H1 (cell line): ENCODE measurements at regions not wholly inside any gene's neighbourhood (a gene's known extent, or its start where the extent isn't known, plus 50 kb on each side); places are given as distances from the start of the nearest gene placed in this dataset.

Experiments
- CTCF ChIA-PET: fragments of 300-600 bp; sonication (Branson Sonifier 250); formaldehyde crosslinking; loops from one replicate; lab custom pipeline; 2021; ENCODE audit not compliant: partially characterized antibody; lab: Charles Lee
- POLR2A ChIA-PET: fragments of 300-600 bp; sonication (Branson Sonifier 250); formaldehyde crosslinking; loops from one replicate; lab custom pipeline; 2021; ENCODE audit warnings: inconsistent platforms; ENCODE audit not compliant: partially characterized antibody; lab: Charles Lee
- DNase-seq, 2 experiments: peaks; one replicate each; pipeline versions ENCODE4 v3.0.0 to v3.0.0-alpha.2; 2010 to 2022; ENCODE audit warnings: low spot score in 2 of 2, low read depth in 1 of 2, mixed read lengths in 1 of 2
- FAIRE-seq: peaks from 2 replicates; lab custom pipeline; 2011; peaks lifted over from hg19 to GRCh38; lab: Jason Lieb, UNC
- H2AFZ ChIP-seq: 2 replicates; pipeline ENCODE4 v1.8.1; 2012; ENCODE audit warnings: low read length, inconsistent platforms
- H2AK5ac ChIP-seq: 2 replicates; pipeline ENCODE4 v1.6.1; 2013; ENCODE audit warnings: low read depth, low read length
- H2BK120ac ChIP-seq: replicated peaks from 2 replicates; pipeline ENCODE3; 2013; ENCODE audit warnings: low read depth, low read length, inconsistent platforms
- H2BK12ac ChIP-seq: 2 replicates; pipeline ENCODE4 v1.6.1; 2013; ENCODE audit warnings: low read depth, low read length
- H2BK15ac ChIP-seq: 2 replicates; pipeline ENCODE4 v1.6.1; 2013; ENCODE audit warnings: low read length
- H2BK20ac ChIP-seq: 2 replicates; pipeline ENCODE4 v1.6.1; 2013; ENCODE audit warnings: low read length
- H2BK5ac ChIP-seq: 2 replicates; pipeline ENCODE4 v1.6.1; 2013; ENCODE audit warnings: low read depth, low read length
- H3K14ac ChIP-seq: 2 replicates; pipeline ENCODE4 v1.6.1; 2013; ENCODE audit warnings: inconsistent platforms; ENCODE audit not compliant: insufficient read length
- H3K18ac ChIP-seq: 2 replicates; pipeline ENCODE4 v1.6.1; 2013; ENCODE audit warnings: low read length; ENCODE audit errors: extremely low read depth
- H3K23ac ChIP-seq: 2 replicates; pipeline ENCODE4 v1.6.1; 2013; ENCODE audit warnings: inconsistent platforms; ENCODE audit not compliant: insufficient read length
- H3K23me2 ChIP-seq: 2 replicates; pipeline ENCODE4 v1.6.1; 2013; ENCODE audit warnings: low read depth, low read length
- H3K27ac ChIP-seq: 2 replicates; pipeline ENCODE4 v1.6.1; 2011; ENCODE audit warnings: low read depth, low read length, inconsistent platforms
- H3K27me3 ChIP-seq, 4 experiments: replicated peaks in 1 of 4; 1 replicate in 1 of 4; 2 replicates in 3 of 4; pipeline versions ENCODE4 v1.6.1 to v1.8.1; 2011 to 2013; ENCODE audit warnings: low read length in 3 of 4, mild to moderate bottlenecking in 3 of 4, inconsistent platforms in 2 of 4, mixed read lengths in 2 of 4, moderate library complexity in 1 of 4; ENCODE audit not compliant: control insufficient read depth in 3 of 4, insufficient read depth in 3 of 4; ENCODE audit errors: extremely low read depth in 1 of 4
- H3K36me3 ChIP-seq, 4 experiments: 2 replicates each; pipeline versions ENCODE4 v1.6.1 to v1.8.1; 2011 to 2013; ENCODE audit warnings: mild to moderate bottlenecking in 4 of 4, low read length in 3 of 4, moderate library complexity in 2 of 4, control low read depth in 1 of 4, inconsistent platforms in 1 of 4; ENCODE audit not compliant: insufficient read depth in 4 of 4, control insufficient read depth in 2 of 4
- H3K4ac ChIP-seq: replicated peaks from 2 replicates; pipeline ENCODE3; 2013; ENCODE audit warnings: low read length, low read depth, mixed read lengths, inconsistent platforms; ENCODE audit not compliant: insufficient read length
- H3K4me1 ChIP-seq, 4 experiments: replicated peaks in 1 of 4; 1 replicate in 1 of 4; 2 replicates in 3 of 4; pipeline versions ENCODE4 v1.6.1 to v1.8.1; 2011 to 2013; ENCODE audit warnings: low read length in 3 of 4, inconsistent platforms in 2 of 4, mixed read lengths in 1 of 4; ENCODE audit not compliant: insufficient read depth in 4 of 4, control insufficient read depth in 3 of 4
- H3K4me2 ChIP-seq, 2 experiments: 2 replicates each; pipeline versions ENCODE4 v1.6.1 to v1.8.1; 2011 to 2013; ENCODE audit warnings: low read depth in 2 of 2, low read length in 2 of 2, control low read depth in 1 of 2, inconsistent platforms in 1 of 2, mild to moderate bottlenecking in 1 of 2; ENCODE audit not compliant: insufficient read depth in 1 of 2
- H3K4me3 ChIP-seq, 4 experiments: fragments of 200-600, 300-600 bp in 1 of 4; sonication (generic), shearing (Covaris generic), sonication (Bioruptor Twin) in 1 of 4; 2 replicates each; pipeline versions ENCODE4 v1.5.1 to v1.8.1; 2011 to 2016; ENCODE audit warnings: low read length in 4 of 4, low read depth in 3 of 4, control low read depth in 2 of 4, inconsistent platforms in 2 of 4, mild to moderate bottlenecking in 2 of 4, mixed read lengths in 1 of 4, moderate library complexity in 1 of 4; ENCODE audit not compliant: insufficient read depth in 2 of 4; ENCODE audit errors: extremely low read depth in 1 of 4
- H3K56ac ChIP-seq: replicated peaks from 2 replicates; pipeline ENCODE3; 2013; ENCODE audit warnings: low read depth, mild to moderate bottlenecking, mixed read lengths, low read length, inconsistent platforms; ENCODE audit not compliant: insufficient read length
- H3K79me1 ChIP-seq: 2 replicates; pipeline ENCODE4 v1.6.1; 2013; ENCODE audit warnings: low read depth, low read length, control low read depth
- H3K79me2 ChIP-seq, 2 experiments: 2 replicates each; pipeline versions ENCODE4 v1.6.1 to v1.8.1; 2012 to 2013; ENCODE audit warnings: low read length in 2 of 2, mild to moderate bottlenecking in 2 of 2, inconsistent platforms in 1 of 2; ENCODE audit not compliant: insufficient read depth in 2 of 2, control insufficient read depth in 1 of 2
- H3K9ac ChIP-seq, 4 experiments: replicated peaks in 1 of 4; 1 replicate in 1 of 4; 2 replicates in 3 of 4; pipeline versions ENCODE4 v1.6.1 to v1.8.1; 2011 to 2013; ENCODE audit warnings: low read depth in 3 of 4, low read length in 3 of 4, control low read depth in 2 of 4, mild to moderate bottlenecking in 2 of 4, moderate library complexity in 2 of 4, inconsistent platforms in 1 of 4; ENCODE audit errors: extremely low read depth in 1 of 4
- H3K9me3 ChIP-seq, 2 experiments: 2 replicates each; pipeline versions ENCODE4 v1.6.1 to v1.8.1; 2012 to 2013; ENCODE audit warnings: mild to moderate bottlenecking in 2 of 2, moderate library complexity in 2 of 2, control low read depth in 1 of 2, inconsistent platforms in 1 of 2, low read depth in 1 of 2, low read length in 1 of 2, mixed read lengths in 1 of 2; ENCODE audit not compliant: insufficient read depth in 2 of 2
- H4K20me1 ChIP-seq, 2 experiments: replicated peaks in 1 of 2; 2 replicates each; pipeline versions ENCODE3 to v1.8.1; 2011 to 2013; ENCODE audit warnings: inconsistent platforms in 2 of 2, low read length in 2 of 2, mild to moderate bottlenecking in 1 of 2; ENCODE audit not compliant: insufficient read depth in 2 of 2, control insufficient read depth in 1 of 2
- H4K5ac ChIP-seq: 2 replicates; pipeline ENCODE4 v1.6.1; 2013; ENCODE audit warnings: low read length, low read depth, mixed read lengths, inconsistent platforms; ENCODE audit not compliant: insufficient read length
- H4K8ac ChIP-seq: 2 replicates; pipeline ENCODE4 v1.8.0; 2013; ENCODE audit warnings: mild to moderate bottlenecking, moderate library complexity, low read length, inconsistent platforms; ENCODE audit not compliant: insufficient read depth; ENCODE audit errors: extremely low read depth
- H4K91ac ChIP-seq: replicated peaks from 2 replicates; pipeline ENCODE3; 2013; ENCODE audit warnings: low read length, mixed read lengths, inconsistent platforms; ENCODE audit not compliant: insufficient read length
- MAFK ChIP-seq: IDR thresholded peaks from 2 replicates; pipeline ENCODE4 v1.6.1; 2012; ENCODE audit warnings: low read depth, mild to moderate bottlenecking, improper control_type of control experiment, low read length
- TEAD4 ChIP-seq: IDR thresholded peaks from 2 replicates; pipeline ENCODE4 v1.6.1; 2012; ENCODE audit warnings: low read depth, low read length, inconsistent platforms, mixed read lengths
- USF2 ChIP-seq: IDR thresholded peaks from 2 replicates; pipeline ENCODE4 v1.6.1; 2011; ENCODE audit warnings: low read length, improper control_type of control experiment
- ZNF274 ChIP-seq: IDR thresholded peaks from 2 replicates; pipeline ENCODE4 v1.7.0; 2012; ENCODE audit warnings: low read length, borderline replicate concordance; ENCODE audit errors: extremely low read depth
- WGBS, 2 experiments: shearing (Covaris generic) in 1 of 2; methylation state at CpG; one replicate each; pipeline versions ENCODE4 v1.1.6 to v1.1.7; 2013 to 2015; ENCODE audit warnings: low lambda C conversion rate in 2 of 2, mixed read lengths in 2 of 2, inconsistent platforms in 1 of 2, low coverage in 1 of 2, missing lambda C conversion rate in 1 of 2; ENCODE audit not compliant: insufficient replicate concordance in 2 of 2, insufficient coverage in 1 of 2, insufficient read length in 1 of 2; ENCODE audit errors: extremely low coverage in 1 of 2, missing lambda C conversion rate in 1 of 2; 5-methylcytosine and 5-hydroxymethylcytosine counted together

- POLR2A ChIA-PET: no interaction called here
Measured at GRCh38 chr10:113381981-113382509, 170.8 kb upstream of the HABP2 start.

More at GRCh38 chr10:113381981-113382509, 170.8 kb upstream of the HABP2 start:
- Histone ChIP-seq H3K4me2 (no peak overlapping the region), H4K91ac (no peak overlapping the region), H3K14ac (no peak overlapping the region), H4K8ac (no peak overlapping the region), H2BK12ac (no peak overlapping the region), H3K4me3 (no peak overlapping the region), H3K27me3 (no peaks in the 10 kb centered on the region), H3K23ac (no peak overlapping the region), H3K9ac (no peak overlapping the region), H3K79me1 (no peaks in the 10 kb centered on the region), H3K18ac (no peak overlapping the region), H2BK5ac (no peak overlapping the region), H3K23me2 (no peaks in the 10 kb centered on the region), H4K20me1 (no peaks in the 10 kb centered on the region), H3K56ac (no peak overlapping the region), H3K9me3 (no peaks in the 10 kb centered on the region), H3K4me1 (no peaks in the 10 kb centered on the region), H3K27ac (no peak overlapping the region), H2BK15ac (no peak overlapping the region), H3K36me3 (no peaks in the 10 kb centered on the region), H2BK20ac (no peak overlapping the region), H2BK120ac (no peak overlapping the region), H2AFZ (no peak overlapping the region), H2AK5ac (no peak overlapping the region), H4K5ac (no peak overlapping the region)
- CTCF ChIA-PET: interaction anchor here (1.7 kb wide), 1 partner anchor 48 kb away, joined by 3 read pairs; no protein-coding TSS in a partner anchor
- DNase-seq (no peak), FAIRE-seq (no peak)
- 84% methylated on average over 9 of the region's 9 CpGs; no CpG with 5 or more reads in 1 of the 2 experiments for WGBS, 2 experiments
- TF ChIP-seq USF2 (no peak), ZNF274 (no peak), TEAD4 (no peak), MAFK (no peak)
- TF ChIP-seq, all 59 proteins: peak for 0
- Histone ChIP-seq H3K79me2 (no peaks in the 10 kb centered on the region), H3K4ac (no peak overlapping the region)
